H7 (cell line): ENCODE measurements at regions not wholly inside any gene's neighbourhood (a gene's known extent, or its start where the extent isn't known, plus 50 kb on each side); places are given as distances from the start of the nearest gene placed in this dataset.
"Not testable (repeated sequence)": the region's sequence is repeated elsewhere in the genome, so short reads cannot be mapped to it uniquely, and the experiment has no call there.

Source experiments
- DNase-seq: peaks from one replicate; pipeline ENCODE4 v3.0.0; 2012
- H3K27me3 ChIP-seq: 2 replicates; pipeline ENCODE4 v1.6.0; 2011; ENCODE audit warnings: mild to moderate bottlenecking, low read length; ENCODE audit not compliant: control insufficient read depth, insufficient read depth
- H3K36me3 ChIP-seq: replicated peaks from 2 replicates; pipeline ENCODE4 v1.5.1; 2011; ENCODE audit warnings: low read length; ENCODE audit not compliant: control insufficient read depth, insufficient read depth
- H3K4me3 ChIP-seq: 2 replicates; pipeline ENCODE4 v1.5.1; 2011; ENCODE audit warnings: low read depth, mild to moderate bottlenecking, control low read depth, low read length, moderate library complexity; ENCODE audit not compliant: insufficient read depth

- Histone ChIP-seq H3K27me3 (no peaks in the 10 kb centered on the region), H3K36me3 (no peaks in the 10 kb centered on the region), H3K4me3 (no peak overlapping the region)
- no peak for DNase-seq
These were observed 496.2 kb downstream of the LTN1 start for GRCh38 chr21:28496517-28496916.

DNA sequence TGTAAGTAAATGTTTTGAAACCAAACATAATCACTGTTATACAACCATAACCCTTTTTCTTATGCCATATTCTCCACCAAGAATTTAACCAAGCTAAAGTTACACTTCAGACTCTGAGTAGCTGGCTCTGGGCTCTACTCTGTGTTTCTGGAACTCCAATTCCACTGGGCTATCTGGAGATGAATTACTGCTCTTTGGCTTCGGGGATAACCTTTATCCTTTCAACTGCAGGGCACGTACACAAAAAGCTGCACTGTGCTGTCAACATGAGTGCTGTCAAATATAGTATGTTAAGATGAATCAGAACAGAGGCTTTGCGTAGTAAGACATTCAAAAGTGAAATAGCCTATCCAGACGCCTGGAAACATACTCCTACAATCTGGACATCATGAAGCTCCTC lies 500.6 kb downstream of the LTN1 start:
- H3K4me3 ChIP-seq, result no peak overlapping the region
- no peaks in the 10 kb centered on the region for H3K36me3 ChIP-seq
- no peak for DNase-seq
- H3K27me3 ChIP-seq, result no peaks in the 10 kb centered on the region

DNA sequence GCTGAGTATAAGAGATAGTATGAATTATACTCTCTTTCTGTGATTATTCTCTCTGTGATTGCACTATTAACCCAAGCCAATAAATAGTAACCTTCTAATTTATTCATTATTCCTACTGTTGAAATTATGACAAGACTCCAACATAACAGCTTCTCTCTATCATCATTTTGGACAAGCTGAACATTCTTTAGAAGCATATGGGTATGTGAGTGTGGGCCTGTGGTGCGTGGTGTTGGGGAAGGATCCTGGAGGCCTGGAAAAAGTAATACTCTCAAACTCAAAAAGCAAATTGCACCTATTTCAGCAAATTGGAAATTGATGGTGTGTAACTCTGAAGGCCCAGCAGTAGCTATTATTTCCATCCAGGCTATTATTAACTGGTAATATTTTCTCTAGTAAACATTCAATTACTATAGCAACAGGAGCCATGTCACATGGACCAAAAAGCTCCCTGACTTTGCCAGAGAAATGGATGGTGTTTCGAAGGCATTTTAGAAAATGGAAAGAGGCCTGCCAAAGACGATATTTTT lies 502.8 kb downstream of the LTN1 start:
- H3K36me3 ChIP-seq, result no peaks in the 10 kb centered on the region
- no peaks in the 10 kb centered on the region for H3K27me3 ChIP-seq
- H3K4me3 ChIP-seq, result no peak overlapping the region
- no peak for DNase-seq

- Histone ChIP-seq H3K4me3 (no peak overlapping the region), H3K27me3 (no peaks in the 10 kb centered on the region), H3K36me3 (no peaks in the 10 kb centered on the region)
- DNase-seq, result no peak
These were observed 503.5 kb downstream of the LTN1 start for GRCh38 chr21:28489162-28489561.

DNA sequence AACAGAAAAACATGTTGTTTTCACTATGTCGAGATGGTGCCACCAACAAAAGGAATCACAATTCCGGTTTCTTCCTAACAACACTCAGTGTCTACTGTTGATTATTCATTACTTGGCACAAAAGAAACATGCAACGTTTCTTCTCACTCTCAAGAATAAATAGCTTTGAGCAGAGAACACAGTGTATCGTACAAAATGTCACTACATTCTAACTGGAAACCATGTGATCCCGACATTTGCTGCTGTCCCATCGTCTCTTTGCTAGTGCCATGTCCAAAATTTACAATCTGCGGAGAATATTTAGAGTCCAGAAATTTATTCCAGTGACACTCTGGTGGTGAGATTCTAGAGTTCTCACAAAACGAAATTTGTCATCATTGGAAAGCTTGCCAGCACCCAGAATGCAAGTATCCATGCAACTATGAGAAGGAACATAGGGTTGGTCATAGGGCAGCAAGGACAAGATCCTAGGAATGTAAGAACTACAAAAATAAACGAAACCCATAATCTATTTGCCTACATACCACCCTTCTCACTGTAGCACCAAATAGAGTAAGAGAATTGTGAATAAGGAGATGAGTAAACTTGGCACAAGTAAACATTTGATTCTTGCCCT lies 505.1 kb downstream of the LTN1 start:
- Histone ChIP-seq H3K4me3 (no peak overlapping the region), H3K36me3 (no peaks in the 10 kb centered on the region), H3K27me3 (no peaks in the 10 kb centered on the region)
- no peak for DNase-seq

DNA sequence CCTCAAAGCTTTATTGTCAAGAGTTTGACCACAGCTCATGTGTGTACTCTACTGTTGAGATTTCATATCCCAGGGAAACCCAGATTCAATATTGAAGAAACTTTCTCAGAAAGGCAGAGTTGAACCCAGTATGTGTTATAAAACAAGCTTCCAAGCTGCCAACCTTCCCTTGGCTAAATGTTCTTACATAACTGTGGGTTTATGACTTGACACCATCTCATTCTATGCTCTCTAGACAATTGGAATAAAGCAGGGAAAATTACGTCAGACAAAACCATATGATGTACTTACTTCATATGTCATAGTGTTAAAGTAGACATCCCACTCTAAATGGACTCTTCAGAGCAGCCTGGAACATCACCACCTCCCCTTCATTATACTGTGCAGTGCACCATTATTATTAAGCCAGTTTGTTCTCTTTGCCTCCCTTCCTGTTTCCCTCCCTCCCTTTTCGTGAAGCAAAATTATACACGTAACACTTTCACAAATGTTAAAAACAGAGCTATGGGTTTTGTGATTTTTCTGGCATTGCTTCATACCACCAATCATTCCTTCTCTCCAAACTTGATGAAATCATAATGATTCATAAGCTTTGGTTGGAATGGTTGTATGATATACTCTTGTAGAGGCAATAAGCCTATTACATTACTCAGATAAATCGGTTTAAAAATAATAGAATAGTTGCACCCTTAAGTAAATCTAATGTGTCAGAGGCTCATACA lies 507.2 kb downstream of the LTN1 start:
- DNase-seq, result no peak
- no peaks in the 10 kb centered on the region for H3K36me3 ChIP-seq
- H3K4me3 ChIP-seq, result no peak overlapping the region
- H3K27me3 ChIP-seq, result no peaks in the 10 kb centered on the region

DNA sequence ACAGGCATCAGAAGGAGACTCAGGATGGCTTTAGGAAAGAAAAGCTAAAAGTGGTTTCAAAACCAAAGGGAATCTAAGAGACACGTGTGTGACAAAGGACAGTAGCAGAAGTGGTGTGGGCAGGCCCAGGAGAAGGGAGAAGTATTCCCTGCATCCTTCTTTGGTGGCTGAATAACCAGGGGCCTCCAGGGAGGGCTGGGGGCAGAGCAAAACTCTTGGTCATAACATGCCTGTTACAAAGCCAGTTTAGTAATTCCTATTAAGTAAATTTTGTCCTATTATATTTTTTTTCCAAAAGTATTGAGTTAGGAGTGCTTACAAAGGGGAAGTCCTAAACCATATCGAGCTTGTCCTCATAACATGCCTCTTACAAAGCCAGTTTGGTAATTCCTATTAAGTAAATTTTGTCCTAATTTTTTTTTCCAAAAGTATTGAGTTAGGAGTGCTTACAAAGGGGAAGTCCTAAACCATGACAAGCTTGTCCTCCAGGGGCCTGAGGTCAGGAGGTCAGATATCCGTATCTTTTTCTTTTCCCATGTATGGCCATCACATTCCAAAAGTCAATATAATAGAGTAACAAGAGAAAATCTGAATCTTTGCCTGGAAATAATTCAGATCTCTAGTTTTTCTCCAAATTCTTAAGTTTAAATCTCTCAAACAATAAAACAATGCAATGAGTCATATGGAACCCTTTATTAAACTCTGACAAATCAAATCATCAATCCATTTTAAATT lies 509.2 kb downstream of the LTN1 start:
- Histone ChIP-seq H3K36me3 (no peaks in the 10 kb centered on the region), H3K27me3 (no peaks in the 10 kb centered on the region)
- no peak for DNase-seq

GRCh38 chr21:28482657-28483056 lies 510.0 kb downstream of the LTN1 start:
- H3K4me3 ChIP-seq, result no peak overlapping the region
- no peaks in the 10 kb centered on the region for H3K36me3 ChIP-seq
- no peak for DNase-seq
- H3K27me3 ChIP-seq, result no peaks in the 10 kb centered on the region

More for the DNA sequence above, 509.2 kb downstream of the LTN1 start:
- H3K4me3 ChIP-seq, result no peak overlapping the region

DNA sequence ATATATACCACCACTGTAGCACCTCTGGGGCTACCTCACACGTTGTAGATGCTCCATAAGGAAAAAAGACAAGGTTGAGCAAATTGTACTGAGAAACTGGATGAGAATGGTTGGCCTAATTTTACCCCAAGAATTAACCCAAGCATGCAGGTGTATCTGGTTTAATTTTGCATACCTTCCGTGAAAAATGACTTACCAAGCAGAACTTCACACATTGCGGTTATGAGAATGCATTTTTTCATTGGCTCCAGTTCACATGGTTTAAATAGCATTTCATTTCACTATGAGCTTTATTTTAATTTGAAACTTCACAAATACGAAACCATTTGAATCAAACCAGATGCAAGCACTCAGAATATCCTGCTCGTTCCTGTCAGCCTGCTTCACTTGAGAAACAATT lies 512.2 kb downstream of the LTN1 start:
- Histone ChIP-seq H3K27me3 (no peaks in the 10 kb centered on the region), H3K4me3 (no peak overlapping the region), H3K36me3 (no peaks in the 10 kb centered on the region)
- DNase-seq, result no peak

GRCh38 chr21:28473530-28474220 lies 519.0 kb downstream of the LTN1 start:
- Histone ChIP-seq H3K27me3 (no peaks in the 10 kb centered on the region), H3K4me3 (no peak overlapping the region), H3K36me3 (no peaks in the 10 kb centered on the region)
- DNase-seq, result no peak

- H3K36me3 ChIP-seq, DNase-seq, H3K4me3 ChIP-seq, H3K27me3 ChIP-seq: not testable (repeated sequence)
These were observed 520.1 kb downstream of the LTN1 start for GRCh38 chr21:28472543-28472942.

DNA sequence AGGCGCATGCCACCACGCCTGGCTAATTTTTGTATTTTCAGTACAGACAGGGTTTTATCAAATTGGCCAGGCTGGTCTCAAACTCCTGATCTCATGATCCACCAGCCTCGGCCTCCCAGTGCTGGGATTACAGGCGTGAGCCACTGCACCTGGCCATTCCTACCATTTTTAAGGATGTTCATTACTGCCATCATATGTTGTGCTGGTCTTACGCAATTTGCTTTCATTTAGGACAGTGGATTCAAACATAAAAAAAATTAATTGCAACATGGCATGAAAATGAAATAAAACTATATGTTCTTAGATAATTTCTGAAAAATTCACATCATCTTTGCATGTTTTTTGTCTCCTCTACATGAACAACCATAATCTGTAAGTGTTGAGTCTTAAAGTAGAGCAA lies 527.7 kb downstream of the LTN1 start:
- H3K27me3 ChIP-seq, result no peaks in the 10 kb centered on the region
- no peak for DNase-seq
- no peak overlapping the region for H3K4me3 ChIP-seq
- no peaks in the 10 kb centered on the region for H3K36me3 ChIP-seq

DNA sequence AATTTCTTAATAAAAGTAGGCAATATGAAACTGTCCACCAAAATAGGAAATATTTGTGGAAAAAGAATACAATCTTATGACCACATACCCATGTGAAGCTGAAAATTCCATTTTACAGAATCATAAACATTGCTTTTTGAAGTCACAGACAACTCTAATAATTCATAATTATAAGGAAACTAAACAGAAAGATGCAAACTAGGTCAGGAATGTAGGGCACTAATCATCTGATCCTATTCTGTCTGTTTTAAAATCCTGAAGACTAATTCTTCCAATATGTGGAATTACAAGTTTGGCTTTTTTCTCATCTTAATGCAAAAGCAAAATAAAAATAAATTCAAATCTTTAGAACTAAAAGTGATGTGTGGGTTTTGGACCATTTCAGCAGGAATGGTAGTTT lies 528.6 kb downstream of the LTN1 start:
- Histone ChIP-seq H3K36me3 (no peaks in the 10 kb centered on the region), H3K4me3 (no peak overlapping the region), H3K27me3 (no peaks in the 10 kb centered on the region)
- DNase-seq, result no peak

GRCh38 chr21:28459193-28459592 lies 533.5 kb downstream of the LTN1 start:
- Histone ChIP-seq H3K36me3 (no peaks in the 10 kb centered on the region), H3K27me3 (no peaks in the 10 kb centered on the region)

More at GRCh38 chr21:28459193-28459592, 533.5 kb downstream of the LTN1 start:
- DNase-seq, result no peak
- no peak overlapping the region for H3K4me3 ChIP-seq
